Eye (tissue), 1 donor: ENCODE measurements at regions not wholly inside any gene's neighbourhood (a gene's known extent, or its start where the extent isn't known, plus 50 kb on each side); places are given as distances from the start of the nearest gene placed in this dataset.
A peak's percentile ranks its signal among the peaks of the same experiment; 100 is the strongest.
"Not testable (repeated sequence)": the region's sequence is repeated elsewhere in the genome, so short reads cannot be mapped to it uniquely, and the experiment has no call there.

Experiments
- DNase-seq: peaks from one replicate; pipeline ENCODE4 v3.0.0-alpha.2; 2015

DNA sequence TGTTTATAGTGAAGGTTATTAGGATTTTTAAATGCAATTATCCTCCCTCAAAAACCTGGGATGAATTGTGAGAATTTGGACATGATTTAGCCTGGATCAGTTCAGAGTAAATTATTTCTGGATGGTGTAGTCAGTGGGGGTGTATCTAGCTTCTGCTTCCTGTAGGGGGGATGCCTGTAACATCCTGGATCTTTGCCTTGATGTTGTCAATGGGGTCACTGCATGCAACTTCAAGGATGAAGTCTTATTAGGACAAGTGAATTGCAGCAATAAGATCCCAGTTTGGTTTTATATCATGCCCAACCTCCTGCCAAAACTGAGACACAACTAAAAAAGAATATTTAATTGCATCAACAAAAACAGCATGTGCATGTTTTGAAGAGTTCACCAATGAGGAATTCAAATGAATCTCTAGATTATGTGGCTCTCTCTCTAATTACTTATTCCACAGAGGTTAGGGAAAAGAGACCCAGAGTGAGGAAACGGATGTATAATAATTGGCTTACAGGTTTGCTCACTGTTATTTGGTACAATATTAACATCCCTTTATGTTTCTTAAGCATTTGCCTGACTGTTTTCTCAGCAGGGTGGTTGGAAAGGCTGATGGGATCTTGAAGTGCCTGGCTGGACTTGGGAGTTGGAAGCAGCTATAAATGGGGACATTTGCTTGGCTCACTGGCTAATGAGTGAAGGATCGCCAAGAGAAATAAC is 159.8 kb downstream of the HS3ST3B1 start:
- no peak for DNase-seq

GRCh38 chr17:14459955-14460354 is 159.1 kb downstream of the HS3ST3B1 start:
- DNase-seq: no peak

- DNase-seq: no peak
Measured at GRCh38 chr17:14458724-14459123, 157.8 kb downstream of the HS3ST3B1 start.

DNA sequence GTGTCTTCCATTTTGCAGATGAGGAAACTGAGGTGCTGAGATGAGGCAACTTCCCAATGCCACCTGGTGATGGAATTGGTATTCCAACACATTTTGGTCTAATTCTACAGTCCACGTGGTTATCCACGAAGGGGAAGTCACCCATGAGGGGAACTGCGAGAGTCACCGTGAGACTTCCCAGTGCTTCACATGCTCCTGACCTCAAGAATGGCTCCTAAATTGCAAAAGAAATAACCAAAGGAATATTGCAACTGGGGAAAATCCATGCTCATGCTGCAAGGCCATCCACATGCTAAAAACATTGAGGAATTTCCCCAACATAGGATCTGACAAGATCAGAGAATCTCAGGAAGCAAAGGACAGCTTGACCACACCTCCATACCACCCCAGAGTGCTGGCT is 153.9 kb downstream of the HS3ST3B1 start:
- DNase-seq: no peak

- no peak for DNase-seq
Measured at GRCh38 chr17:14452856-14453255, 152.0 kb downstream of the HS3ST3B1 start.

GRCh38 chr17:14451729-14452191 is 150.9 kb downstream of the HS3ST3B1 start:
- DNase-seq: no peak

- DNase-seq: no peak
Measured at GRCh38 chr17:14448818-14449217, 147.9 kb downstream of the HS3ST3B1 start.

DNA sequence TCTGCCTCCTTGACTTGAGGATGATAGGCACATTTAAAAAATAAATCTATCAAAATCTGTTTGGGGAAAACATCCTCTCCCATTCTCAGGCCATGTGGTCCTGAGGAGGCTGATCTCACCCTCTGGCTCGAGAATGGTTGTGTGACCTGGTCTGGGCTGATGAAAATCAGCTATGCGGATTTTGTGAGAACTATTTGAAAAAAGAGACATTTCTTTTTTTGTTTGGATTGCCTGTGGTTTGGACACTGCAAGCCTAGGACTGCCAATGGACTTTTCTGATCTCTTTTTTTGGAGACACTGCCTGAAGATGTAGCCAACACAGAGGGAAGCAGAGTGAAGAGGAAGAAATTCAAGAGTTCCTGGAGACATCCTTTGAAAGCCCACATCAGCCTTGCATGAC is 145.9 kb downstream of the HS3ST3B1 start:
- DNase-seq: no peak

DNA sequence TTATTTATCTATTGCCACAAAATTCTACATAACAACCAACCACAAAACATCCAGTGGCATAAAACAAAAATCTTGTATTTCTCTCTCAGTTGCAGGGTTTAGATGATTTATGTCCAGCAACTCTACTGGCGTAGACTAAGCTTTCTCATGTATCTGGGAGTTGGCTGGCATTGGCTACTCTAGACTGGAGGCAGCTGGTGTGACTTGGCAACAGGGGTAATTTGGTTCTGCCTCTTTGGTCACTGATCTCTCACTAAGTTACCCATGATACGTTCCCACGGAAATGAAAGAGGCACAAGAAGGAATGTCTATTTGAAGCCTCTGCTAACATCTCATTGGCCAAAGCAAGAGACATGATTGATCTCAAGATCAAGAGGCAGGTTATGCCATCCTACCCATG is 144.0 kb downstream of the HS3ST3B1 start:
- DNase-seq: no peak

DNA sequence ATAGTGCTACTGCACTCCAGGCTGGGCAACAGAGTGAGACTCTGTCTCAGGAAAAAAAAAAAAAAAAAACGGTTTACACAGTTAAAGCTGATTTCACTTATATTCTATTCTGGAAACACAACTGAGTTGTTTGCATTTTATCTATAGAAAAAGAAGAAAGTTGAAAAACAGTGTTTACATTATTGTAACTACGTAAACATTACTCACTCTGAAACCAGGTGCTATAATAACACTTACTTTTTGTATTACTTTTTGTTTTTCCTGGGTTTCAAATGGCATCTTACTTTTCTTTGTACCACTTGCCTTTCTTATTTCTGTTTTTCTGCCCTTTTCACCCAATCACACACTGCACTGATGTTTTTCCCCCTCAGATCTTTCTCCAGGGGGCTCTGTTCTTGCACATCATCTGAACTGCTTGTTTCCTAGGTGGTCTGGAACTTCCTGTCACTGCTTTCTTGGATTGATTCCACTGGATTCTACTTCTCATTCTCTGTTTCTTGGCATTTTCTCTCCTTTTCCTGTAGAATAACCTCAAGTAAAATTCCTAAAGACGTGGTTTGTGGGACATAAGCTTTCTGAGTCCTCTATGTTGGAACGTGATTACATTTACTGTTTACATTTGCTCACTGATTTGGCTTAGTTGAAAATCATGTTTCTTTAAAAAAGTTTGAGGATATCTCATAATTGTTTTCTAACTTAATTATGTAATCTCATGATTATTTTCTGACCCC is 142.1 kb downstream of the HS3ST3B1 start:
- peak; percentile 17 for DNase-seq

GRCh38 chr17:14437176-14437575 is 136.3 kb downstream of the HS3ST3B1 start:
- DNase-seq: no peak

GRCh38 chr17:14436266-14436665 is 135.4 kb downstream of the HS3ST3B1 start:
- no peak for DNase-seq

DNA sequence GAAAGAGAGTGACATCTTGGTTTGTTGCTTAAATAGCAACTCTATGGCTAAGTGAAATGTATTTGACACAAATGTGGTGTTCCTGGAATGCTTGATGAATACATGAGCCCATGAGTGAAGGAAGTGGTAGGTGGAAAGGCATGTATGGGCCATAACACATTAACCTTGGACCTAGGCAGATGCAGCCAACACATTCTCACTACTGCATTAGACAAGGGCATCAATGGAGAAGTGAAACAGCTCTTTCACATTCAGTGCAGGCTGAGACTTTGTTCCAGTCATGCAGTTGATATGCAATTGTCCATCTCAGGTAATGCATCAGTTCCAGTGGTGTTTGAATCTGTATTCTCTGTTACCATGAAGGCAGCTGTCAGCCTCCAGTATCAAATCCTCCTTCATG is 133.6 kb downstream of the HS3ST3B1 start:
- no peak for DNase-seq

GRCh38 chr17:14432079-14432478 is 131.2 kb downstream of the HS3ST3B1 start:
- DNase-seq: no peak

DNA sequence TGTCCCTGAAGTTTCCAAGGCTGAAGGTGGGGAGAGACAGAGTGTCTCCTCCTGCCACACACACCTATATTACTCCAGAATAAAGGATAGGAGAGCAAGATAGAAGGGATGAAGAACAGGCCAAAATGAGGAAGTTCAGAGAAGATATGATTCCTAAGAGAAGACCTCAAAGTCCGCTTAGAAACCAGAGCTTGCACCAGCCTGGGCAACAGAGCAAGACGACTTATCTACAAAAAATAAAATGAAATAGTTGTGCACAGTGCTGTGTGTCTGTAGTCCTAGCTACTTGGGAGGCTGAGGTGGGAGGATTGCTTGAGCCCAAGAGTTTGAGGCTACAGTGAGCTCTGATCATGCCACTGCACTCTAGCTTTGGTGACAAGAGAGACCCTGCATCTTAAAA is 128.2 kb downstream of the HS3ST3B1 start:
- no peak for DNase-seq

- DNase-seq: no peak
Measured at GRCh38 chr17:14428648-14429029, 127.8 kb downstream of the HS3ST3B1 start.

GRCh38 chr17:14427900-14428647 is 127.2 kb downstream of the HS3ST3B1 start:
- DNase-seq: peak; percentile 16

DNA sequence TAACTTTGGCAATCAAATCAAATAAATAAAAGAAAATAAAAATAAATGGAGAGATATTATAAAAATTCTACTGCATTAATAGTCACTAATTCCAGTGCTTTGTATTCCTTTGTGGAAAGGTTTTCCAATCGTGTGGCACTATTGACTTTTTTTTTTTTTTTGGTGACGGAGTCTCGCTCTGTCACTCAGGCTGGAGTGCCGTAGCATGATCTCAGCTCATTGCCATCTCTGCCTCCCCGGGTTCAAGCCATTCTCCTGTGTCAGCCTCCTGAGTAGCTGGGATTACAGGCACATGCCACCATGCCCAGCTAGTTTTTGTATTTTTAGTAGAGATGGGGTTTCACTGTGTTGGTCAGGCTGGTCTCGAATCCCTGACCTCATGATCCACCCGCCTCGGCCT is 122.3 kb downstream of the HS3ST3B1 start:
- DNase-seq: not testable (repeated sequence)

- DNase-seq: no peak
Measured at GRCh38 chr17:14417336-14417735, 116.5 kb downstream of the HS3ST3B1 start.

- no peak for DNase-seq
Measured at GRCh38 chr17:14409292-14409691, 108.4 kb downstream of the HS3ST3B1 start.

DNA sequence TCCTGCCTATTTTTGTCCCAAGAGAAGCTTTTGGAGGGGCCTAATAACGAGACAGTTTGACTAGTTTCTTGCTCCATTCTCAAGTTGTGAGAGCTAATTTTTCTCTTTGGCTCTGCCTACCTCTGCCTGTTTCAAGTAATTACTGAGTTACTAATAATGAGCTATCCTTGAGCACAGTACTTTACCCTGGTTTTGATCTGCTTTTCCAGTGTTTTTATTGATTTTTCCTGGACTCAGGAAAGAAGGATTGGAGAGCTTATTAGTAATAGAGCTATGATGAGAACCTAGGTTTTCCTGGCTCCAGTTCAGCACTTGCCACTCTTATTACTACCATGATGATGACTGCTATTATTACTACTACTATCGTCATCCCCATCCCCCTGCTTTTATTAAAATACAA is 106.7 kb downstream of the HS3ST3B1 start:
- DNase-seq: no peak

GRCh38 chr17:14405189-14405588 is 104.3 kb downstream of the HS3ST3B1 start:
- no peak for DNase-seq
